Activated T-helper 17 cell treated with anti-CD3 and anti-CD28 coated beads, Interleukin-2, amount 50 U/mL, for 72 hours (primary cell): ENCODE measurements at regions not wholly inside any gene's neighbourhood (a gene's known extent, or its start where the extent isn't known, plus 50 kb on each side); places are given as distances from the start of the nearest gene placed in this dataset.
"Not testable (repeated sequence)": the region's sequence is repeated elsewhere in the genome, so short reads cannot be mapped to it uniquely, and the experiment has no call there.

Source experiments
- ATAC-seq: fragments of 150-1000 bp; cut with Tn5 transposase; replicated peaks from 2 replicates; pipeline ENCODE4 v1.10.0; 2021; ENCODE audit warnings: mild to moderate bottlenecking, moderate library complexity
- H3K27ac Mint-ChIP-seq: one replicate; pipeline ENCODE4 v1.8.0; 2022; ENCODE audit warnings: mixed read lengths
- H3K27me3 Mint-ChIP-seq: one replicate; pipeline ENCODE4 v1.8.0; 2022; ENCODE audit warnings: mixed read lengths
- H3K36me3 Mint-ChIP-seq: one replicate; pipeline ENCODE4 v1.8.0; 2022; ENCODE audit warnings: low read depth, mild to moderate bottlenecking, mixed read lengths
- H3K4me1 Mint-ChIP-seq: one replicate; pipeline ENCODE4 v1.8.0; 2022; ENCODE audit warnings: mixed read lengths
- H3K4me3 Mint-ChIP-seq: one replicate; pipeline ENCODE4 v1.8.0; 2022; ENCODE audit warnings: mild to moderate bottlenecking, mixed read lengths
- H3K9me3 Mint-ChIP-seq: one replicate; pipeline ENCODE4 v1.8.0; 2022; ENCODE audit warnings: mixed read lengths

- ATAC-seq, H3K27ac Mint-ChIP-seq, H3K9me3 Mint-ChIP-seq, H3K27me3 Mint-ChIP-seq, H3K36me3 Mint-ChIP-seq, H3K4me3 Mint-ChIP-seq, H3K4me1 Mint-ChIP-seq: not testable (repeated sequence)
Observed at GRCh38 chr7:159335181-159335926, 190.7 kb upstream of the VIPR2 start.

DNA sequence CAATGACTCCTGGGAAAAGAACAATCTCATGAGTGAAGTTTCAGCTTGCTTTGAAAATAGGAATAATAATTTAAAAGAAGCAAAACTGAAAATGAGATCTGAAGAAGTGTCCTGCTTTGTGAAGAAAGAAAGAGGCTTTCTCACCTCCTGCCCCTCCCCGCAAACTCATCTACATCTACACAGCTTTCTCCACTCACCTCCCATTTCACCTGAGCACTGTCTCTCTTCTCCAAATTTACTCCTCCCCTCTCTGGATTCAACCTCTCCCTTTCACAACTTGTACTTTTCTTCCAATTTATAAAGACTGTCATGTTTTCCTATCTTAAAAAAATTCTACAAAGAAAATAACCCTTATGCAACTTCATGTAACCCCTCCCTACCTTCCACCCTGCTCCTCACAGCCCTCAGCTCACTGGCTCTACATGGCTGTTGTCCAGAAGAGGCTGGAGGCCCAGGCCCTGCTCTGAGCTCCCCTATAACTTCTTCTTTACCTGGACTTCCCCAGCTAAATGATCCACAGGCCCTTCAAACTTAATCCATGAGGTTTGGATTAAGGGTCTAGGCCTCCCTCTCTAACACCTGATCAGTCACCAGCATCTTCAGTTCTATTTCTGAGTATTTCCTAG, 188.3 kb upstream of the VIPR2 start:
- not testable (repeated sequence) for H3K4me3 Mint-ChIP-seq, ATAC-seq, H3K27me3 Mint-ChIP-seq, H3K36me3 Mint-ChIP-seq, H3K27ac Mint-ChIP-seq, H3K4me1 Mint-ChIP-seq, H3K9me3 Mint-ChIP-seq

DNA sequence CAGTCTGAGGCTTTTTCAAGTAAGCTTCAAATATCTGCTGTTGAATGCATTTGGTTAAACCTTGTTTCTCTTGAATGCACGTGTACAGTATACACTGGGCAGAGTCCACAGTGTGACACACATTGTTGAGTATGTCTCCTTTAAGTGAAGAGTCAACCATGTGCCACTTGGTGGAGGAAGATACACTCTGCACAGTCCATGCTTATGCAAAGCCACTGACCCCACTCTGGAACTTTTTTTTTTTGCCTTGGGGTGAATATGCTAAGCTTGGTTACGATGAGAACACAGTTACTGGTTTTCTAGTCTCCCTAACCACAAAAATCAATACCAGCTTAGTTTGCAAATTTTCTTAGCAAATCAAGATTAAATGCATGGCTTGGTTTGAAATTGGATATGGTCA, 186.8 kb upstream of the VIPR2 start:
- no peaks in the 10 kb centered on the region for H3K27me3 Mint-ChIP-seq
- no peak for ATAC-seq
- no peaks in the 10 kb centered on the region for H3K4me1 Mint-ChIP-seq
- H3K9me3 Mint-ChIP-seq: peaks cover 11% of the 10 kb centered on the region
- no peaks in the 10 kb centered on the region for H3K36me3 Mint-ChIP-seq
- no peak overlapping the region for H3K4me3 Mint-ChIP-seq
- no peak overlapping the region for H3K27ac Mint-ChIP-seq

GRCh38 chr7:159329818-159330378, 185.2 kb upstream of the VIPR2 start:
- Mint-ChIP-seq H3K36me3 (no peaks in the 10 kb centered on the region), H3K27me3 (no peaks in the 10 kb centered on the region), H3K9me3 (peaks cover 14% of the 10 kb centered on the region), H3K4me1 (no peaks in the 10 kb centered on the region), H3K27ac (no peak overlapping the region), H3K4me3 (no peak overlapping the region)
- ATAC-seq: no peak

- Mint-ChIP-seq H3K27me3 (no peaks in the 10 kb centered on the region), H3K27ac (no peak overlapping the region), H3K4me1 (no peaks in the 10 kb centered on the region), H3K9me3 (peaks cover 14% of the 10 kb centered on the region), H3K4me3 (no peak overlapping the region), H3K36me3 (no peaks in the 10 kb centered on the region)
- ATAC-seq: no peak
Observed at GRCh38 chr7:159328096-159328495, 183.4 kb upstream of the VIPR2 start.

DNA sequence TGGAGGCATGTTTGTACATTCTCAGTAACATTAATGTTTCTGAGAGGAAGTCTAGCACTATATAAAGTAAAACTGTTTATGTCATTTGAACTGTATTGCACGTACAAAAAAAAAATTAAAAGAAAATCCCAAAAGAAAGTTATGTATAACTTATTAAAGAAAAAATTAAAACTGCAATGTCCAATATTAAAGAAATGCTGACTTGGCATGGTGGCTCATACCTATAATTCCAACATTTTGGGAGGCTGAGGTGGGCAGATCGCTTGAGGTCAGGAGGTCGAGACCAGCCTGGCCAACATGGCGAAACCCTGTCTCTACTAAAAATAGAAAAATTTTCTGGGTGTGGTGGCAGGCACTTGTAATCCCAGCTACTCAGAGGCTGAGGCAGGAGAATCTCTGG, 178.7 kb upstream of the VIPR2 start:
- H3K27me3 Mint-ChIP-seq: no peaks in the 10 kb centered on the region
- no peak for ATAC-seq
- H3K36me3 Mint-ChIP-seq: no peaks in the 10 kb centered on the region
- no peak overlapping the region for H3K27ac Mint-ChIP-seq
- no peaks in the 10 kb centered on the region for H3K4me1 Mint-ChIP-seq
- H3K4me3 Mint-ChIP-seq: no peak overlapping the region
- H3K9me3 Mint-ChIP-seq: peaks cover 14% of the 10 kb centered on the region

GRCh38 chr7:159321278-159321677, 176.6 kb upstream of the VIPR2 start:
- Mint-ChIP-seq H3K9me3 (peaks cover 3% of the 10 kb centered on the region), H3K4me1 (no peaks in the 10 kb centered on the region), H3K36me3 (no peaks in the 10 kb centered on the region), H3K27ac (no peak overlapping the region), H3K4me3 (no peak overlapping the region), H3K27me3 (no peaks in the 10 kb centered on the region)
- ATAC-seq: no peak

DNA sequence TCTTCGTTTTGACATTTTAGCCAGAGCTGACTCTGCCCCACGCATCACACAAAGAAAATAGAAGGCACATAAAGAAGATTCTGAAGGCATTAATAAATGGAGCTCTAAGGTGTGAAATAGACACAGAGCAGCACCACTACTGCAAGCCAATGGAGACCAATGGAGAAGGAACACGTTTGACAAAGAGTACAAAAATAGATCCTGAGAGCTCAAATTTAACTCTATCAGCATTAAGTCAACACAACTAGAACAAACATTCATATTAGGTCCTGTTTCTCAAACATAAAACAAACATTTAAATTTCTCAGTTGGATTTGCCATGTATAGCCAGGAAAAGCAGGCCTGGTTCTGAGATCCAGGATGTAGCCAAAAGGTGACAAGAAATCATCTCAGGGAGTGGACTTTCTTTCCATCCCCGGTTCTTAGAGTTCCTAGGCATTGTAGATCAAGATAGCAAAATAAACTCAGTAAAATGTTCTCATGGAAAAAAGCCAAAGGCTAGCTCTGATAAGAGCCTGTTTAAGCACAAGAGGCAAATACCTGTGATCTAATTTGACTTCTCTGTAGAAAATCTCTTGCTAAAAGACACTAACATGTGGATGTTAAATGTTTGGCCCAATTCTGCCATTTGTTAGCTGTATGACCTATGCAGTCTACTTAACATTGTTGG, 174.2 kb upstream of the VIPR2 start:
- Mint-ChIP-seq H3K4me3 (no peak overlapping the region), H3K4me1 (no peaks in the 10 kb centered on the region), H3K27ac (no peak overlapping the region), H3K27me3 (no peaks in the 10 kb centered on the region), H3K9me3 (no peaks in the 10 kb centered on the region), H3K36me3 (no peaks in the 10 kb centered on the region)
- no peak for ATAC-seq

DNA sequence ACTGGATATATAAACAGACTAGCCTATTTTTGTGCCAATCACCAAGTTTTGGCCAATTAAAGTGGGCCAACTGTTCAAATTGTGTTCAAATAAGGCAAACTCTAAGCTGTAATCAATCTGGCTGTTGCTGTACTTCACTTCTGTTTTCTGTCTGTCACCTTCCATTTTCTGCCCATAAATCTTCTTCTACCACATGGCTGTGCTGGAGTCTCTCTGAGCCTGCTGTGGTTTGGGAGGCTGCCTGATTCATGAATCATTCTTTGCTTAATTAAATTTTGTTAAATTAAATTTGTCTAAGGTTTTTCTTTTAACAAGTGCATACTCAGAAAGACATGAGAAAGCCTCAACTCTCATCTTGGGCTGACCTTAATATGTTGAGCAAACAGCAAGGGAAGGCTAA, 172.6 kb upstream of the VIPR2 start:
- Mint-ChIP-seq H3K27ac (no peak overlapping the region), H3K4me3 (no peak overlapping the region), H3K4me1 (no peaks in the 10 kb centered on the region), H3K9me3 (no peaks in the 10 kb centered on the region), H3K36me3 (no peaks in the 10 kb centered on the region), H3K27me3 (no peaks in the 10 kb centered on the region)
- no peak for ATAC-seq

DNA sequence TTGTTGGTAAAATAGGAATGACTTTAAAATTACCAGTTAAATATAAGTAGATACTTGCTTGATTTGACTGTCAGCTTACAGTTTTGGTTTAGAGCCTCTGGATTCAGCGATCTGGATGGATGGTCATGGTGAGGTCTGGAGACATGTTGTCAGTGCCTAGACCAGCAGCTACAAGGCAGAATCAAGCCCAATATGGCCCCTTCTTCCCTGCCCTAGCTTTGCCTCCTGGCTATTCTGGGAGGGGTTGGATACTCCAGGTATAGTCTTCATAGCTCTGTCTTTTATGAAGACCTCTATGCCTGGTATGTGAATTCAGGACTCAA, 166.5 kb upstream of the VIPR2 start:
- peaks cover 17% of the 10 kb centered on the region for H3K27me3 Mint-ChIP-seq
- no peak for ATAC-seq
- H3K36me3 Mint-ChIP-seq: no peaks in the 10 kb centered on the region
- no peak overlapping the region for H3K27ac Mint-ChIP-seq
- H3K4me3 Mint-ChIP-seq: no peak overlapping the region
- no peaks in the 10 kb centered on the region for H3K4me1 Mint-ChIP-seq
- no peaks in the 10 kb centered on the region for H3K9me3 Mint-ChIP-seq

DNA sequence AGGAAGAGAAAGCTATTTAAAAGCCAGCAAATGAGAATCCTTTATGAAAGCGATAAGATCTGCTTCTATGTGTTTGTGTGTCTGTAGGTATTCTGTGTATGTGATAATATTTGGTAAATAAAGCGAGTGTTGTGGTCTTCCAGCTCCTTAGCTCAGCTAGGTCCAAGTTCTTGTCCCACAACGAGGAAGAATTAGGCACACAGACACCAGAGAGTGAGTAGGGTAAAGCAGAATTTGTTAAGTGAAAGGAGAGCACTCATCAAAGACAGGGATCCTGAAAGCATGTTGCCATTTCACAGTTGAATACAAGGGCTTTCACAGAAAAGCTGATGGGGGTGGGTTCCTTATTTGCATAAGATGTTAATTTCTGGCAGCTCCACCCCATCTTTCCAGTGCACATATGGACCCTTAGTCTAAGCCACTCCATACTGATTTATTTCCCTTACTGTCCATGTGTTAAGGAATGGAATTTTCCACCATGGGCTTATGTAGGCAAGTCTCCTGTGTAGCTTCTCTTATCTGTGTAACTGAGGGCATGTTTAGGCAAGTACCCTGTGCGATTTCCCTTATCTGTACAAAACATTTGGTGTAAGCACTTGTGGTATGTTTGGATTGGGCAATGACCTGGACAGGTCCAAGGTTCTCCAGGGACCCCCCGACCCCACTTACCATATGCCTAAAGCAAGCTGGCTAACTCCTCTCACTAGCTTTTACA, 165.9 kb upstream of the VIPR2 start:
- no peak for ATAC-seq
- Mint-ChIP-seq H3K36me3 (no peaks in the 10 kb centered on the region), H3K4me1 (no peaks in the 10 kb centered on the region), H3K9me3 (no peaks in the 10 kb centered on the region), H3K4me3 (no peak overlapping the region), H3K27me3 (peaks cover 17% of the 10 kb centered on the region), H3K27ac (no peak overlapping the region)

- not testable (repeated sequence) for H3K36me3 Mint-ChIP-seq, ATAC-seq, H3K9me3 Mint-ChIP-seq, H3K27ac Mint-ChIP-seq, H3K4me3 Mint-ChIP-seq, H3K4me1 Mint-ChIP-seq
- H3K27me3 Mint-ChIP-seq: peaks cover 17% of the 10 kb centered on the region
Observed at GRCh38 chr7:159309214-159309613, 164.5 kb upstream of the VIPR2 start.

GRCh38 chr7:159306012-159306411, 161.3 kb upstream of the VIPR2 start:
- no peaks in the 10 kb centered on the region for H3K36me3 Mint-ChIP-seq
- no peak overlapping the region for H3K4me3 Mint-ChIP-seq
- no peaks in the 10 kb centered on the region for H3K4me1 Mint-ChIP-seq
- no peak for ATAC-seq
- peaks cover 14% of the 10 kb centered on the region for H3K27me3 Mint-ChIP-seq
- H3K27ac Mint-ChIP-seq: no peak overlapping the region
- H3K9me3 Mint-ChIP-seq: no peaks in the 10 kb centered on the region

GRCh38 chr7:159305185-159305584, 160.5 kb upstream of the VIPR2 start:
- not testable (repeated sequence) for ATAC-seq, H3K4me3 Mint-ChIP-seq
- H3K27me3 Mint-ChIP-seq: peaks cover 10% of the 10 kb centered on the region

More at GRCh38 chr7:159305185-159305584, 160.5 kb upstream of the VIPR2 start:
- not testable (repeated sequence) for H3K36me3 Mint-ChIP-seq, H3K9me3 Mint-ChIP-seq, H3K4me1 Mint-ChIP-seq, H3K27ac Mint-ChIP-seq
